RWPE1 (cell line): ENCODE measurements at regions not wholly inside any gene's neighbourhood (a gene's known extent, or its start where the extent isn't known, plus 50 kb on each side); places are given as distances from the start of the nearest gene placed in this dataset.

Experiments
- CTCF ChIA-PET: fragments of 350-600 bp; sonication (Branson Sonifier 250); formaldehyde crosslinking; extraction: SDS; loops from one replicate; lab custom pipeline; 2021; lab: Yijun Ruan, JAX
- POLR2A ChIA-PET: fragments of 400-600 bp; formaldehyde crosslinking; extraction: SDS; loops from one replicate; lab custom pipeline; 2020; ENCODE audit warnings: antibody characterized with exemption; ENCODE audit not compliant: low non-redundant PET; lab: Yijun Ruan, JAX
- DNase-seq: peaks from one replicate; pipeline ENCODE4 v3.0.0; 2012; ENCODE audit warnings: low spot score
- H3K27ac ChIP-seq: fragments of 450-650 bp; 2 replicates; pipeline ENCODE4 v1.5.1; 2017
- TF ChIP-seq, protein P1 (sequence below): fragments of 450-650 bp; conservative IDR thresholded peaks from 2 replicates; pipeline ENCODE4 v1.5.1; 2017; ENCODE audit warnings: low read depth, mild to moderate bottlenecking

DNA sequence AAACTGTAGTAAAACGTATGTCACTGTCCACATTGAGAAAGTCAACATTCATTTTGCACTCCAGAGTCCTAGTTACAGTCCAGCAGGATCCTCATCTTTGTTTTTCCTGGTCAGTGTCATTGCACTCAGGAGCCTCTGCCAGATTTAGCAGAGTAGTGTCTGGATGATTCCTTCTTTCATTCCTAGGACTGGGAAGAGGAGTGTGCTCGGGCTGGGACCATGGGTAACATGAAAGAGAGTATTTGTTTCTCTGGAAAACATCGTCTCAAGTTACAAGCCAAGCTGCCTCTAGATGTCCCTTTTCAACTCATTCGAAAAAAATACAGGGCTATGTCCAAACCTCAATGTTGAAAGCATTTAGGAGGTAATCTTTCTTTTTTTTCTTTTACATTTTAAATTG lies 69.9 kb upstream of the TNIP3 start:
- no peak for DNase-seq
- TF ChIP-seq, protein P1, sequence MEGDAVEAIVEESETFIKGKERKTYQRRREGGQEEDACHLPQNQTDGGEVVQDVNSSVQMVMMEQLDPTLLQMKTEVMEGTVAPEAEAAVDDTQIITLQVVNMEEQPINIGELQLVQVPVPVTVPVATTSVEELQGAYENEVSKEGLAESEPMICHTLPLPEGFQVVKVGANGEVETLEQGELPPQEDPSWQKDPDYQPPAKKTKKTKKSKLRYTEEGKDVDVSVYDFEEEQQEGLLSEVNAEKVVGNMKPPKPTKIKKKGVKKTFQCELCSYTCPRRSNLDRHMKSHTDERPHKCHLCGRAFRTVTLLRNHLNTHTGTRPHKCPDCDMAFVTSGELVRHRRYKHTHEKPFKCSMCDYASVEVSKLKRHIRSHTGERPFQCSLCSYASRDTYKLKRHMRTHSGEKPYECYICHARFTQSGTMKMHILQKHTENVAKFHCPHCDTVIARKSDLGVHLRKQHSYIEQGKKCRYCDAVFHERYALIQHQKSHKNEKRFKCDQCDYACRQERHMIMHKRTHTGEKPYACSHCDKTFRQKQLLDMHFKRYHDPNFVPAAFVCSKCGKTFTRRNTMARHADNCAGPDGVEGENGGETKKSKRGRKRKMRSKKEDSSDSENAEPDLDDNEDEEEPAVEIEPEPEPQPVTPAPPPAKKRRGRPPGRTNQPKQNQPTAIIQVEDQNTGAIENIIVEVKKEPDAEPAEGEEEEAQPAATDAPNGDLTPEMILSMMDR = no peak
- CTCF ChIA-PET = no interaction called here
- POLR2A ChIA-PET = no interaction called here
- no peak overlapping the region for H3K27ac ChIP-seq

DNA sequence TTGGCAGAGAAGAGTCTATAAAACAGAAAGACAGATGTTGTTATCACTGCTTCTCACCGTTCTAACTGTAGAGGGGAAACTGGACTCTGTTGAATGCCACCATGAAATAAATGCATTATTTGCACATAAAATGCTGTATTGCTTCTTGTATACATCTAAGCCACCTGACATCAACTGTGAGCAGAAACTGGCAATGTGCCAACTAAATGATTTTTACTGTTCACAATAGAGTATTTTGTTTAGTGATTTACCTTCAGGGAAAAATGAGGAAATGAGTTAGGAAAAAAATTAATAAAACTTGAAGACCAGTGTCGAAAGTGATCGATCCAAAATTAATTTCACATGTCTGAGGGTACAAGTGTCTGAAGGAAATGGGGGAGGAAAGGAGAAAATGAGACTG lies 65.9 kb upstream of the TNIP3 start:
- no peak for DNase-seq
- POLR2A ChIA-PET = no interaction called here
- no peak overlapping the region for H3K27ac ChIP-seq
- TF ChIP-seq, protein P1 = no peak
- CTCF ChIA-PET = no interaction called here

DNA sequence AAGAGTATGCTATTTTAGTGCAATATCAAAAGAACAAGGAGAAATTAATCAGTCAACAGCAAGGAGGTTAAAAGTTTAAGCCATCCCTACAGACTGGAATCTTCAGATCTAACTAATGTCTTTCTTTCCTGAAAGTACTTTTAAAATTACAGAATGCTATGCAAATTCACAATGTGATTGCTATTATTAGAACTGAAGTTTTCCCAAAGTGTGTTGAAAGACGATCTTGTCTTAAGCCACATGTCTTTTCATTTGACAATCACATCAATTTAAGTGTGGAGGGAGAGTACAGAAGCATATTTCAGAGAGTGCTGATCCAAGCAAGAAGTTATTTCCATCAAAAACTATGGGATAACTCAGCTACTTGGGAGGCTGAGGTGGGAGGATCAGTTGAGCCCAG lies 64.7 kb upstream of the TNIP3 start:
- POLR2A ChIA-PET = no interaction called here
- TF ChIP-seq, protein P1 = no peak
- DNase-seq = no peak
- CTCF ChIA-PET = no interaction called here
- no peak overlapping the region for H3K27ac ChIP-seq

DNA sequence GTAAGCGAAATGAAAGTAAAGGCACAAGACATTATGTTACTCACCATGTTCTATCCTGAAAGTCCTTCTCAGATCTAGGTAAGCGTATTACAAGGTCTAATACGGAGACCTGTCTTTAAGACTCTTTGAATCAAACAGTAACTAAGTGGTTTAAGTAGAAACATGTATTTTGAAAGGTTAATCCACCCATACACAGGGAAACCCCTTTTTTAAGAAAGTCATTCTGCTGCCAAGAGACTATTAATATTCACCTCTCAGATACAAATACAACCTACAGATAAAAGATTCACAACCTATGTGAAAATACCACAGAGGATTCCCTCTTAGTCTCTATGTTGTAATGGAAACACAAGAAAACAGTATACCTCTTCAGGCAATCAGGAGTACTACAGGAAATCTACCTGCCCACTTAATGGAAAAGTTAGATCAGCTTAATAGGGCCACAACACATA lies 63.2 kb upstream of the TNIP3 start:
- TF ChIP-seq, protein P1 = no peak
- no peak for DNase-seq
- no peak overlapping the region for H3K27ac ChIP-seq
- CTCF ChIA-PET = interaction anchor here (0.8 kb wide), 1 partner anchor 25 kb away, joined by 3 read pairs; no protein-coding TSS in a partner anchor
- POLR2A ChIA-PET = no interaction called here

DNA sequence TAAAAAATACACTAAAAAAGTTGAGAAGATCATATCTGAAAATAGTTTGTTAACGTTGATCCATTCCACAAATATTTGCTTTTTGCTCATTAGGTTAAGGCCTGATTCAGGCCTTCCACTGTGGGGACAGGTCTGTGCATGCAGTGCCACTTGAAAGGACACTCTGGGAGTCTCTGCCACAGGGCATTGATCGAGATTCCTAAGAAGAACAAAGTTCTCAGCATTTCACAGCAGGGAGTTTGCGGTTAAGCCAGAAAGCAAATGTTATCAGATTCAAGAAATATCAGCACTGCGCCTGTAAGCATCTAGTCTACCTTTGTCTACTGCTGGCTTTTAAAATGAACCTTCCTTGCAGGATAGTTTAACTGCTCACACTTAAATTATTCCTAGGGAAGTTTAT lies 62.2 kb upstream of the TNIP3 start:
- ChIA-PET POLR2A (no interaction called here), CTCF (no interaction called here)
- no peak for DNase-seq
- no peak overlapping the region for H3K27ac ChIP-seq
- TF ChIP-seq, protein P1 = no peak

DNA sequence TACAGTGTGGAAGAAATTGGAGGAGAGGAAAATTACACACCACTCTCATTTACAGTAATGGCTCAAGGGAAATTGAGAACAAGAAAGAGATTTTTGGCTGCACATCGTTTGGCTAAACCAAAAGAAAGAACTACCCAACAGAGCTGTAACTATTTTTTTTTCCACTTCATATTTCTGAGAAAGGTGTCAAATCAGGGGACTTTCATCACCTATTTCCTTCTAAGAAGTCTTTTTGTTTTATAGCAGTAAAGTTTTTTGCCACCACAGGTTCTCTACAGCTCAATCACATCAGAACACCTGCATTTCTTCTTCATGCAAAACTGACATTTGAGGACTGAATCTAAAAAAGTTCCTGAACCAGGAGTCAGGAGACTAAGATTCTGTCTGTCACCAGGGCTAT lies 57.5 kb upstream of the TNIP3 start:
- TF ChIP-seq, protein P1 = no peak
- ChIA-PET CTCF (interaction anchor here (0.6 to 1.5 kb wide), 2 partner anchors 29 to 1853 kb away, joined by 4 read pairs; no protein-coding TSS in a partner anchor), POLR2A (no interaction called here)
- DNase-seq = no peak
- no peak overlapping the region for H3K27ac ChIP-seq

DNA sequence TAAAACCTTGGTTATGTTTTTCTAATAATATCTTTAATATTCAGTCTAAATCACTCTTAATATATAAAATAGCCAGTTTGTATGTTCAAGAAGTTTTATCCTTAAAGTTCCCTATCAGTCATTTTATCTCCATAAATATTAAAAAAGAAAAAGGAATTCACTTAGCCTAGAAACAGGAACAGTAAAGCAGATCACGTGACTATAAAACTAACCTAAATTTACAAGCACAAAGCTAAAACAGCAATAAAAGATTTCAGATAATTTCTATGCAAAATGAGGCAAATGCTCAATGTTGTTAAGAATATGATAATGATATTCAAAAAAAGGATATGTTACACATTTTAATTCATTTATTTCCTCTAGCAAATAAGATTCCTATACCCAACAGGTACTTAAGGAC lies 57.1 kb upstream of the TNIP3 start:
- ChIA-PET POLR2A (no interaction called here), CTCF (interaction anchor here (0.6 to 1.5 kb wide), 3 partner anchors 29 to 1854 kb away, joined by 3 to 4 read pairs (median 4); no protein-coding TSS in a partner anchor)
- DNase-seq = no peak
- no peak overlapping the region for H3K27ac ChIP-seq
- TF ChIP-seq, protein P1 = no peak
